Medulla oblongata (tissue), 1 donor: ENCODE measurements at regions not wholly inside any gene's neighbourhood (a gene's known extent, or its start where the extent isn't known, plus 50 kb on each side); places are given as distances from the start of the nearest gene placed in this dataset.

Experiments
- DNase-seq: peaks from one replicate; pipeline ENCODE4 v3.0.0-alpha.2; 2015; ENCODE audit errors: extremely low spot score

DNA sequence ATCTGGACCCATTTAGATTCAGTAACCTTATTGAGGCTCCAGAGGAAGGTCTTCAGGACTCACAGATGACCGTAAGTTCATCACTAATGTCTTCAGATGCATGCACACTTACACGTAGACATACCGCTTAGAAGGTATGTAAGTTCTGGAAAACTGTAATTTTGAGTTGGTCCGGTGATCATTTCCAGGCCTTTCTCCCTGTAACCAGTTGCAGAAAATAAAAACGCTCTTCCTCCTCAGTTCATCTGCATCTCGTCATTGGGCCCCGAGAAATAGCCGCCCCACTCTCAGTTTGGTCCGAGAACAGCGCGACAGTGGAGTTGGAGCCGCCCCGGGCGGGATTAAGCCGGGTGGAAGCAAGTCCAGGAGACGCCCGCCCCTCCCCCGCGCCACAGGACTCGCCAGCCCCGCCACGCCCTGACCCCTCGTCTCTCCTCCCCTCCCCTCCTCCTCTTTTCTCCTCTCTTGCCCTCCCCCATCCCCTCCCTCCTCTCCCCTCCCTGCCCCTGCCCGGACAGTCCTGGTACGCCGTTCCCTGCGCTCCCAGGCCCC is 83.7 kb downstream of the TNFAIP2 start:
- peak; percentile 27 for DNase-seq

GRCh38 chr14:103207388-103208072 is 84.3 kb downstream of the TNFAIP2 start:
- DNase-seq, result no peak

DNA sequence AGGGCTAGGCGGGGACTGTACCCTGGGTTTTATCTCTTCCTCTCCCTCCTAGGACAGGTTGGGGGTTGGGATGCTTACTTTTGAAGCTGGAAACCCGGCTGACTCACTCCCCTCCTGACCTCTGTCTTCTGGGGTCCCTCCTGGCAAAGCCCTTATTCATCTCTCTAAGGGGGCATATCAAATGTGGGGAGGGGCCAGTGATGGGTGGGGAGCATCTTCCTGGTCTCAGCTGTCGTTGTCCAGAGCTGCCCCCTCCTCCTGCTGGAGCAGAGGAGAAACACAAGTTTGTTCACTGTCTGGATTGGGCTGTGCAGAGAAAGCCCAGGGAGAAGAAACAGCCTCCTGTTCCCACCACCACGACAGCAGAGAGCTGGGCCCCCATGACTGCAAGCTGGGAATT is 85.8 kb downstream of the TNFAIP2 start:
- DNase-seq, result no peak

- DNase-seq, result no peak
Observed at GRCh38 chr14:103209506-103209905, 86.2 kb downstream of the TNFAIP2 start.

- no peak for DNase-seq
Observed at GRCh38 chr14:103213331-103213730, 90.1 kb downstream of the TNFAIP2 start.

DNA sequence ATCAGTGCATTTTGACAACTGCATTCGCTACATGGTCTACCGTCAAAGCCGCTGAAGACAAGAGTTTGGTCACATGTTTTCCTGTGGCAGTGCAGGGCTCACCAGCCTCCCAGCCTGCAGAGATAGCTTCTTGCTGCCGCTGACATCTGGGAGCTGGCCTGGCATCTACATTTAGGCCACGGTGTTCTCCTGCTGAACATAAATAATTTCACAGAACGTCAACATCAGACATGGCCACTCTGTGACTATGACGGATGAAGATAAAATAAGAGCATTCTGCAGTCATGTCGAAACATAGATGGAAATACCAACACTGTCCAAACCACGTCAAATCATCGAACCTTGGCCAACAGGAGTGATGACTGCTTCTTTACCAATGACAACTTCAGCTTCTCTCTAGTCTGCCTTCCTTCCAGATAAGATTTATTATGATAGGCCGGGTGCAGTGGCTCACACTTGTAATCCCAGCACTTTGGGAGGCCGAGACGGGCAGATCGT is 91.2 kb downstream of the TNFAIP2 start:
- no peak for DNase-seq

DNA sequence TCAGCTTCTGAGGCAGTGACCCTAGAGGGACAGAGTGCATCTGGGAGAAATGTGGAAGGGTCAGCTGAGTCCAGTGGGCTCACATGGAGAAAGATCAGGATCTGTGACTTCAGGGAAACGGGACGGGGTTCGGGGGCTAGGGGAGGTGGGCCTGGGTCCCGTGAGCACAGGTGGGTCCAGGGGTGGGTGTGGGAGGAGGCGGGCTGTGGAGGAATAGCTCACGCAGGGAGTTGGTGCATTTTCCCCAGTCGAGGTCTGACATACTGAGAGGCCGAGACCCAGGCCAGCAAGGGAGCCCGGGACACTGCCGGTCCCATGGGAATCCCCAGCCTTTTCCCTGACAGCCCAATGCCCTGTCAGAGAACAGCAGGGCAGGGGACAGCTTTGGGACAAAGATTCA is 93.1 kb downstream of the TNFAIP2 start:
- no peak for DNase-seq

DNA sequence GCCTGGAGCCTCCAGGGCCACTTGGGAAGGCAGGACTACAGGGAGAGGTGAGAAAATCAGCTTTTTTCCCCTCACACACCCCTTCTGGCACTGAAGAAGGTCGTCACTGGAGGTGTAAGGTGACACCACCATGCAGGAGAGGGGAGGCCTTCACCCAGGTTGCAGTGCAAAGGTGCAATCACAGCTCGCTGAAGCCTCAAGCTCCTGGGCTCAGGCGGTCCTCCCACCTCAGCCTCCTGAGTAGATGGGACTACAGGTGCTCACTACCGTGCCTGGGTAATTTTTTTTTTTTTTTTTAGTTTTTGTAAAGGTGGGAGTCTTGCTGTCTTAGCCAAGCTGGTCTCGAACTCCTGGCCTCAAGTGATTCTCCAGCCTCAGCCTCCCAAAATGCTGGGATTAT is 93.6 kb downstream of the TNFAIP2 start:
- DNase-seq, result no peak

- DNase-seq, result no peak
Observed at GRCh38 chr14:103217538-103217937, 94.3 kb downstream of the TNFAIP2 start.

- no peak for DNase-seq
Observed at GRCh38 chr14:103220134-103220981, 97.1 kb downstream of the TNFAIP2 start.

- no peak for DNase-seq
Observed at GRCh38 chr14:103220982-103221641, 97.9 kb downstream of the TNFAIP2 start.

GRCh38 chr14:103221781-103222358 is 98.6 kb downstream of the TNFAIP2 start:
- DNase-seq, result no peak

GRCh38 chr14:103223818-103224352 is 100.6 kb downstream of the TNFAIP2 start:
- DNase-seq, result no peak

DNA sequence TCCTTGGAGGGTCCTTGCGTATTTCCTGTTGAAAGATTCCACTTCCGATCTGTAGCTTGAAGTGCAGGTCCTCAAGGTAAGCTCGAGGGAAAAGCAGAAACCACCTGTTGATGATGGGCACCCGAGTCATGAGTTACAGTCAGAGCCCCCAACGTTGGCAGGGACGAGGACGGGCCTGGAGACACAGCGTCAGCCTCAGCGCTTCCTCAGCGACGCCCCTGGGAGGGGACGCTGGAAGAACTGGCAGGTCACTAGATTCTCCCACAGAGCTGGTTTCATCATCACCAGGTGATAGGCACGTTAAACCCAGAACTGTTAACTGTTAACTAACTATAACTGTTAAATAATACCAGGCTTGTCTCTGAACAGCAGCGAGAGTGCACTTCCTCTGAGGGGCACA is 101.8 kb downstream of the TNFAIP2 start:
- DNase-seq, result no peak

GRCh38 chr14:103225476-103225875 is 102.2 kb downstream of the TNFAIP2 start:
- peak; percentile 5 for DNase-seq

DNA sequence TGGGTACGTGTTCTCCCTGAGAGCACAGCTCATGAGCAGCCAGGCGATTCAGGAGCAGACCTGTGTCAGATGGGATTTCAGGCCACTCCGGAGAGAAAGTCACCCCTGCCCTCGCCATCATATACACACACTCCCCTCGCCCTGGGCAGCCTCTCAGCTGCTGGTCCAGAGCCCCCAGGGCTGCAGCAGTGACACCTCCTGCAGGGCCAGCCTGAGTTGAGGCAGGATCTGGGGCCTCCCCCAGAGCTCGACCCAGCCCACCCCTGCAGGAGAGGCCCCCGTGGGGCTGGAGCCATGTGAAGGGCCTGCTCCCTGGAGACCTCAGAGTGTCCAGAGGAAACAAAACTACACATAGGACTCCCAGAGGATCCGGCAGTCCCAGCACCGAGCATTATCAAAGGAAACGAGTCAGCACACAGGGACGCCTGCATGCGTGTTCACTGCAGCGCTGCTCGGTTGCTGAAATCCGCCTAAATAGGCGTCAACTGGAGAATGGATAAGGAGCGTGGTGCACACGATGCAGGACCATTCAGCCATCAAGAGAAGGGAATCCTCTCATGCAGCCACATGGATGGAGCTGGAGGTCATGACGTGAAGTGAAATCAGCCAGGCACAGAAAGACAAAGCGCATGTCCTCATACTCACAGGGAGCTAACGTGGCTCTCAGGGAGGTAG is 104.0 kb downstream of the TNFAIP2 start:
- DNase-seq, result no peak

DNA sequence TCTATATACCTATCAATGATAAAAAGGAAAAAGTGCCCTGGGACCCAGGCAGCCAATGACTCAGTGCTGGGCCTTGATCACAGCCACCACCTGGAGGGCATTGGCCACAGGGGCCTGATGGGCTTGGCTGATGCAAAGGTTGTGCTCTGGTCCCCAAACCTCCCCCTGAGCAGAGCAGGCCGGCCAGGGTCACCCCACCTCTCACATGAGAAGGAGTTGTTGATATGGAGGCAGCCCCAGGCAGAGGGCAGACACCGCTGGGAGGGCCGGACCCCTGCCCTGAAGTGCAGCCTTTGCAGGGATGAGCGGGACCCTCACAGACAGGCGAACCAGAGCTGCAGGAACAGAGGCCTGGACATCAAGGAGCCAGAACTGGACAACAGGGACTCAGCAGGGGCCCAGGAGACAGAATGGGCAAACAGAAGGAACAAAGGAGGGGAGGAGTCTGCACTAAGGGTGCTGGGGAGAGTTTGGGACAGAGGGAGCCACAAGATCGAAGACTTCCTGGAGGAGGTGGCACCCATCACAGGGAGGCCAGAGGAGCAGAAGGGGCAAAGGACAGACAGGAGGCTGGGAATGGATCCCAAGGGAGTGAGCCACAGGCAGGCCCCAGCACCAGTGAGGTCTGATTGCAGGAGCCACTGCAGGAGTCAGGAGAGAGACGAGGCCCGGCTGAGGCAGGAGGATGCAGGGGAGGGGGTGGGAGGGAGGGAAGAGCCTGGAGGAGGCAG is 105.0 kb downstream of the TNFAIP2 start:
- DNase-seq, result no peak

DNA sequence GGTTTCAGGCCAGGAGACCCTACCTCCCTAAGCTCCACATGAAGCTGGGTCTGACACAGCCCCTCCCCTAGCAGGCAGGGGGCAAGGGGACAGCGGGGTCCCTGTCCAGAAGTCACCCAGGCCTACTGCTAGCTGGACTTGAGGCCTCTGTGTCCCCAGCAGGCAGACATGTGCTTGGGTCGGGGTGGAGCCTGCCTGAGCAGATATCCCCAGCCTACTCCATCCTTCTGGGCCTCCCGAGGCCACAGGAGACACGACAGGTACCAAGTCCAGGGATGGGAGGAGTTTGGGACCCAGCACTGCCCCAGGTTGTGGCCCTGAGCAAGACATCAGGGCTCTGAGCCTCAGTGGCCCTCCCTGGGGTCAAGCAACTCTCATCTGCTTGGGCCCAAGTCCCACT is 105.2 kb upstream of the EIF5 start:
- no peak for DNase-seq

- DNase-seq, result no peak
Observed at GRCh38 chr14:103230021-103230420, 104.0 kb upstream of the EIF5 start.

GRCh38 chr14:103230658-103231334 is 103.2 kb upstream of the EIF5 start:
- no peak for DNase-seq
